ENCODE measurements at regions not wholly inside any gene's neighbourhood (a gene's known extent, or its start where the extent isn't known, plus 50 kb on each side); places are given as distances from the start of the nearest gene placed in this dataset.
"Not testable (repeated sequence)": the region's sequence is repeated elsewhere in the genome, so short reads cannot be mapped to it uniquely, and the experiment has no call there.

DNA sequence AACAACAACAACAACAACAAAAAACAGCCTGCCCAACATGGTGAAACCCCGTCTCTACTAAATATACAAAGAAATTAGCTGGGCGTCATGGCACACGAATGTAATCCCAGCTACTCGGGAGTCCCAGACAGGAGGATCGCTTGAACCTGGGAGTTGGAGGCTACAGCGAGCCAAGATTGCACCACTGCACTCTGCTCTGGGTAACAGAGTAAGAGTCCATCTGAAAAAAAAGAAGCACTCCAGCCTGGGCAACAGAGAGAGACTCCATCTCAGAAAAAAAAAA lies 344.1 kb upstream of the PLGLB2 start:
- no peak overlapping the region for H3K4me3 ChIP-seq
- no peak for ATAC-seq
- H3K9me3 ChIP-seq, result no peaks in the 10 kb centered on the region

DNA sequence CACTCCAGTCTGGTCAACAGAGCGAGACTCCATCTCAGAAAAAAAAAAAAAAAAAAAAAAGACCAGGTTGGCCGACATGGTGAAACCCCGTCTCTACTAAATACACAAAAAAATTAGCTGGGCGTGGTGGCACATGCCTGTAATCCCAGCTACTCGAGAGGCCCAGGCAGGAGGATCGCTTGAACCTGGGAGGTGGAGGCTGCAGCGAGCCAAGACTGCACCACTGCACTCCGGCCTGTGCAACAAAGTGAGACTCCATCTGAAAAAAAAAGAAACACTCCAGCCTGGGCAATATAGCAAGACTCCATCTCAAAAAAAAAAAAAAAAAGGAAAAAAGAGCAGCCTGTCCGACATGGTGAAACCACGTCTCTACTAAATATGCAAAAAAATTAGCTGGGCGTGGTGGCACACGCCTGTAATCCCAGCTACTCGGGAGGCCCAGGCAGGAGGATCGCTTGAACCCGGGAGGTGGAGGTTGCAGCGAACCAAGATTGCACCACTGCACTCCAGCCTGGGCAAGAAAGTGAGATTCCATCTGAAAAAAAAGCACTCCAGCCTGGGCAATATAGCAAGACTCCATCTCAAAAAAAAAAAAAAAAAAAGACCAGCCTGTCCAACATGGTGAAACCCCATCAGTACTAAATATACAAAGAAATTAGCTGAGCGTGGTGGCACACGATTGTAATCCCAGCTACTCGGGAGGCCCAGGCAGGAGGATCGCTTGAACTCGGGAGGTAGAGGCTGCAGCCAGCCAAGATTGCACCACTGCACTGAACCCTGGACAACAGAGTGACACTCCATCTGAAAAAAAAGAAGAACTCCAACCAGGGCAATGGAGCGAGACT lies 343.3 kb upstream of the PLGLB2 start:
- H3K9me3 ChIP-seq; H3K4me1 ChIP-seq; H3K36me3 ChIP-seq; H3K27me3 ChIP-seq; H3K27ac ChIP-seq; intact Hi-C loops (cut with DNase I); ATAC-seq; H3K4me3 ChIP-seq: not testable (repeated sequence)
- peak in 2 of 4 donors; percentile 24 to 53 for DNase-seq

More for the DNA sequence above, 344.1 kb upstream of the PLGLB2 start:
- H3K36me3 ChIP-seq, result no peaks in the 10 kb centered on the region
- no peaks in the 10 kb centered on the region for H3K4me1 ChIP-seq
- peak in 1 of 4 donors; percentile 24 for DNase-seq
- H3K27ac ChIP-seq, result no peak overlapping the region
- TF ChIP-seq, protein P1, sequence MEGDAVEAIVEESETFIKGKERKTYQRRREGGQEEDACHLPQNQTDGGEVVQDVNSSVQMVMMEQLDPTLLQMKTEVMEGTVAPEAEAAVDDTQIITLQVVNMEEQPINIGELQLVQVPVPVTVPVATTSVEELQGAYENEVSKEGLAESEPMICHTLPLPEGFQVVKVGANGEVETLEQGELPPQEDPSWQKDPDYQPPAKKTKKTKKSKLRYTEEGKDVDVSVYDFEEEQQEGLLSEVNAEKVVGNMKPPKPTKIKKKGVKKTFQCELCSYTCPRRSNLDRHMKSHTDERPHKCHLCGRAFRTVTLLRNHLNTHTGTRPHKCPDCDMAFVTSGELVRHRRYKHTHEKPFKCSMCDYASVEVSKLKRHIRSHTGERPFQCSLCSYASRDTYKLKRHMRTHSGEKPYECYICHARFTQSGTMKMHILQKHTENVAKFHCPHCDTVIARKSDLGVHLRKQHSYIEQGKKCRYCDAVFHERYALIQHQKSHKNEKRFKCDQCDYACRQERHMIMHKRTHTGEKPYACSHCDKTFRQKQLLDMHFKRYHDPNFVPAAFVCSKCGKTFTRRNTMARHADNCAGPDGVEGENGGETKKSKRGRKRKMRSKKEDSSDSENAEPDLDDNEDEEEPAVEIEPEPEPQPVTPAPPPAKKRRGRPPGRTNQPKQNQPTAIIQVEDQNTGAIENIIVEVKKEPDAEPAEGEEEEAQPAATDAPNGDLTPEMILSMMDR (IDR thresholded peaks at IDR 0.05), result no peak
- H3K27me3 ChIP-seq, result no peaks in the 10 kb centered on the region
- intact Hi-C loops (cut with DNase I), result no loop called here

GRCh38 chr2:87405531-87406216 lies 342.2 kb upstream of the PLGLB2 start:
- H3K27ac ChIP-seq; H3K9me3 ChIP-seq; H3K27me3 ChIP-seq; intact Hi-C loops (cut with DNase I); H3K36me3 ChIP-seq; H3K4me3 ChIP-seq; H3K4me1 ChIP-seq; ATAC-seq: not testable (repeated sequence)
- peak in 2 of 4 donors; percentile 22 to 75 for DNase-seq

DNA sequence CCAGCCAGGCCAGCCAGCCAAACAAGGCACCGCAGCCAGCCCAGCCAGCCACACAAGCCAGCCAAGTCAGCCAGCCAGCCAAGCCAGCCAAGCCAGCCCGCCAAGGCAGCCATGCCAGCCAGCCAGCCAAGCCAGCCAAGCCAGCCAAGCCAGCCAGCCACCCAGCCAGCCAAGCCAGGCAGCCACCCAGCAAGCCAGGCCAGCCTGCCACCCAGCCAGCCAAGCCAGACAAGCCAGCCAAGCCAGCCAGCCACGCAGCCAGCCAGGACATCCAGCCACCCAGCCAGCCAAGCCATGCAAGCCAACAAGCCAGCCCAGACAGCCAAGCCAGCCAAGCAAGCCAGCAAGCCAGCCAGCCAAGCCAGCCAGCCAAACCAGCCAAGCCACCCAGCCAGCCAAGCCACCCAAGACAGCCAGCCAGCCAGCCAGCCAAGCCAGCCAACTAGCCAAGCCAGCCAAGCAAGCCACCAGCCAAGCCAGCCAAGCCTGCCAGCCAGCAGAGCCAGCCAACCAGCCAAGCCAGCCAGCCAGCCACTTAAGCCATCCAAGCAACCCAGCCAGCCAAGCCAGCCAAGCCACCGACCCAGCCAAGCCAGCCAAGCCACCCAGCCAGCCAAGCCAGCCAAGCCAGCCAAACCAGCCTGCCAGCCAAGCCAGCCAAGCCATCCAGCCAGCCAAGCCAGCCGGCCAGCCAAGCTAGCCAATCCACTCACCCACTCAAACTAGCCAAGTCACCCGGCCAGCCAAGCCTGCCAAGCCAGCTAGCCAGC lies 341.3 kb upstream of the PLGLB2 start:
- H3K36me3 ChIP-seq; H3K4me1 ChIP-seq; intact Hi-C loops (cut with DNase I); H3K4me3 ChIP-seq; ATAC-seq; H3K27me3 ChIP-seq; H3K9me3 ChIP-seq; H3K27ac ChIP-seq: not testable (repeated sequence)
- DNase-seq, result peak in 2 of 4 donors; percentile 32 to 71

DNA sequence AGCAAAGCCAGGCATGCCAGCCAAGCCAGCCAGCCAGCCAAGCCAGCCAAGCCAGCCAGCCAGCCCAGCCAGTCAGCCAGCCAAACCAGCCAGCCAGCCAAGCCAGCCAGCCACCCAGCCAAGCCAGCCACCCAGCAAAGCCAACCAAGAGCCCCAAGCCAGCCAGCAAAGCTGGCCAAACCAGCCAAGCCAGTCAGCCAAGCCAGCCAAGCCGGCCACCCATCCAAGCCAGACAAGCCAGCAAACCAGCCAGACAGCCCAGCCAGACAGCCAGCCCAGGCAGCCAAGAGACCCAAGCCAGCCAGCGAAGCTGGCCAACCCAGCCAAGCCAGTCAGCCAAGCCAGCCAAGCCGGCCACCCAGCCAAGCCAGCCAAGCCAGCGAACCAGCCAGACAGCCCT lies 338.3 kb upstream of the PLGLB2 start:
- intact Hi-C loops (cut with DNase I); ATAC-seq: not testable (repeated sequence)
- peak in 1 of 4 donors; percentile 28 for DNase-seq

GRCh38 chr2:87410371-87410770 lies 337.5 kb upstream of the PLGLB2 start:
- ATAC-seq; H3K9me3 ChIP-seq; H3K27ac ChIP-seq; H3K36me3 ChIP-seq; intact Hi-C loops (cut with DNase I); H3K4me1 ChIP-seq; H3K27me3 ChIP-seq; H3K4me3 ChIP-seq: not testable (repeated sequence)
- peak in 2 of 4 donors; percentile 10 to 48 for DNase-seq

More for the DNA sequence above, 338.3 kb upstream of the PLGLB2 start:
- not testable (repeated sequence) for H3K36me3 ChIP-seq, H3K9me3 ChIP-seq, H3K4me1 ChIP-seq, H3K27ac ChIP-seq, H3K4me3 ChIP-seq, H3K27me3 ChIP-seq

DNA sequence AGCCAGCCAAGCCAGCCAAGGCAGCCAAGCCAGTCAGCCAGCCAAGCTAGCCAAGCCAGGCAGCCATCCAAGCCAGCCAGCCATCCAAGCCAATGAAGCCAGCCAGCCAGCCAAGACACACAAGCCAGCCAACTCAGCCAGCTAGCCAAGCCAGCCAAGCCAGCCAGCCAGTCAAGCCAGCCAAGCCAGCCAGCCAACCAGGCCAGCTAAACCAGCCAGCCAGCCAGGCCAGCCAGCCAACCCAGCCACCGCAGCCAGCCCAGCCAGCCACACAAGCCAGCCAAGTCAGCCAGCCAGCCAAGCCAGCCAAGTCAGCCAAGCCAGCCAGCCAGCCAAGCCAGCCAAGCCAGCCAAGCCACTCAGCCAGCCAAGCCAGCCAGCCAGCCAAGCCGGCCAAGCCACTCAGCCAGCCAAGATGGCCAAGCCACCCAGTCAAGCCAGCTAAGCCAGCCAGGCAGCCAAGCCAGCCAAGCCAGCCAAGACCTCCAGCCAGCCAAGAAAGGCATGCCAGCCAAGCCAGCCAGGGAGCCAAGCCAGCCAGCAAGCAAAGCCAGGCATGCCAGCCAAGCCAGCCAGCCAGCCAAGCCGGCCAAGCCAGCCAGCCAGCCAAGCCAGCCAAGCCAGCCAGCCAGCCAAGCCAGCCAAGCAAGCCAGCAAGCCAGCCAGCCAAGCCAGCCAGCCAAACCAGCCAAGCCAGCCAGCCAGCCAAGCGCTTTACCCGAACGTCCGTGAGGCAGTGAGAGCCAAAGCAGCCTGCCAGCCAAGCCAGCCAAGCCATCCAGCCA lies 335.7 kb upstream of the PLGLB2 start:
- H3K36me3 ChIP-seq; H3K4me1 ChIP-seq; intact Hi-C loops (cut with DNase I); ATAC-seq; H3K9me3 ChIP-seq; H3K4me3 ChIP-seq; H3K27me3 ChIP-seq; H3K27ac ChIP-seq: not testable (repeated sequence)
- peak in 2 of 4 donors; percentile 44 to 92 for DNase-seq

GRCh38 chr2:87414331-87414730 lies 333.6 kb upstream of the PLGLB2 start:
- intact Hi-C loops (cut with DNase I); H3K36me3 ChIP-seq; H3K4me3 ChIP-seq; ATAC-seq; H3K27me3 ChIP-seq; H3K9me3 ChIP-seq; H3K27ac ChIP-seq; H3K4me1 ChIP-seq: not testable (repeated sequence)
- peak in 2 of 4 donors; percentile 36 to 83 for DNase-seq

- H3K4me1 ChIP-seq; H3K36me3 ChIP-seq; H3K9me3 ChIP-seq; H3K4me3 ChIP-seq; H3K27ac ChIP-seq; intact Hi-C loops (cut with DNase I); H3K27me3 ChIP-seq; ATAC-seq: not testable (repeated sequence)
- peak in 2 of 4 donors; percentile 32 to 86 for DNase-seq
Observed at GRCh38 chr2:87414795-87415570, 332.9 kb upstream of the PLGLB2 start.

- H3K4me3 ChIP-seq; intact Hi-C loops (cut with DNase I); H3K4me1 ChIP-seq; H3K9me3 ChIP-seq; H3K36me3 ChIP-seq; H3K27ac ChIP-seq; ATAC-seq; H3K27me3 ChIP-seq: not testable (repeated sequence)
- peak in 2 of 4 donors; percentile 35 to 88 for DNase-seq
Observed at GRCh38 chr2:87415586-87416265, 332.2 kb upstream of the PLGLB2 start.

Measured in left lung (tissue), 4 donors.